HCT116 (cell line): ENCODE measurements at regions not wholly inside any gene's neighbourhood (a gene's known extent, or its start where the extent isn't known, plus 50 kb on each side); places are given as distances from the start of the nearest gene placed in this dataset.

Source experiments
- ATAC-seq: fragments of 200-7000 bp; cut with Tn5 transposase; 2 replicates; pipeline ENCODE4 v1.9.1; 2020; ENCODE audit warnings: mild to moderate bottlenecking, moderate library complexity
- BruUV-seq: library from RNA; stranded (reverse); fragments of 400-500 nt; replicated peaks from 2 replicates; lab custom pipeline; 2021; lab: Mats Ljungman, UMichigan
- CTCF ChIA-PET: fragments of 300-600 bp; sonication (Branson Sonifier 250); formaldehyde crosslinking; loops from one replicate; lab custom pipeline; 2021; ENCODE audit warnings: antibody characterized with exemption; lab: Charles Lee
- POLR2A ChIA-PET: fragments of 300-600, 350-600 bp; sonication (Branson Sonifier 250); formaldehyde crosslinking; loops from one replicate; lab custom pipeline; 2021; ENCODE audit warnings: antibody characterized with exemption; lab: Charles Lee
- RAD21 ChIA-PET, 2 experiments: fragments of 300-600 bp; sonication (Branson Sonifier 250); formaldehyde crosslinking; loops; one replicate each; lab custom pipeline; 2023; ENCODE audit warnings: low total read pairs in 2 of 2; ENCODE audit not compliant: uncharacterized antibody in 2 of 2, unreplicated experiment in 2 of 2, low non-redundant PET in 1 of 2; lab: Charles Lee
- DNase-seq: peaks from one replicate; pipeline ENCODE4 v3.0.0-alpha.2; 2010; ENCODE audit warnings: low read depth, low spot score
- H2AFZ ChIP-seq: fragments of 200-600 bp; shearing (Covaris generic), sonication (generic); 2 replicates; pipeline ENCODE4 v1.6.1; 2017; ENCODE audit warnings: low read depth, mixed run types, mixed read lengths, antibody characterized with exemption, low read length; ENCODE audit not compliant: poor library complexity, severe bottlenecking
- H3K27ac ChIP-seq: 2 replicates; pipeline ENCODE4 v1.5.1; 2012; ENCODE audit warnings: low read depth, low read length
- H3K27me3 ChIP-seq: fragments of 200-600 bp; sonication (generic); 2 replicates; pipeline ENCODE4 v1.6.1; 2016; ENCODE audit warnings: mixed run types, low read length, mixed read lengths; ENCODE audit not compliant: insufficient read depth
- H3K36me3 ChIP-seq, 2 experiments: fragments of 200-500 bp in 1 of 2; fragments of 200-600 bp in 1 of 2; sonication (Bioruptor generic) in 1 of 2; sonication (generic) in 1 of 2; 2 replicates each; pipeline versions ENCODE4 v1.5.1 to v1.6.1; 2014 to 2016; ENCODE audit warnings: low read length in 2 of 2, inconsistent platforms in 1 of 2, mixed read lengths in 1 of 2, mixed run types in 1 of 2; ENCODE audit not compliant: insufficient read depth in 2 of 2, control insufficient read depth in 1 of 2
- H3K4me1 ChIP-seq, 2 experiments: fragments of 200-600 bp in 1 of 2; sonication (generic) in 1 of 2; 2 replicates each; pipeline versions ENCODE4 v1.5.1 to v1.6.1; 2012 to 2017; ENCODE audit warnings: low read length in 2 of 2, inconsistent platforms in 1 of 2, mild to moderate bottlenecking in 1 of 2, mixed read lengths in 1 of 2, mixed run types in 1 of 2, moderate library complexity in 1 of 2; ENCODE audit not compliant: insufficient read depth in 2 of 2, control insufficient read depth in 1 of 2
- H3K4me2 ChIP-seq: fragments of 200-600 bp; sonication (generic); 2 replicates; pipeline ENCODE4 v1.6.1; 2017; ENCODE audit warnings: mixed run types, low read length, mixed read lengths
- H3K4me3 ChIP-seq, 2 experiments: fragments of 200-600 bp in 1 of 2; sonication (generic) in 1 of 2; replicated peaks in 1 of 2; 2 replicates each; pipeline ENCODE4 v1.5.1; 2011 to 2016; ENCODE audit warnings: low read length in 2 of 2, control low read depth in 1 of 2, low read depth in 1 of 2, mild to moderate bottlenecking in 1 of 2, mixed read lengths in 1 of 2, mixed run types in 1 of 2
- H3K79me2 ChIP-seq: fragments of 200-600 bp; sonication (generic); 2 replicates; pipeline ENCODE4 v1.6.1; 2017; ENCODE audit warnings: mild to moderate bottlenecking, mixed run types, low read length, moderate library complexity, mixed read lengths; ENCODE audit not compliant: insufficient read depth
- H3K9ac ChIP-seq: fragments of 200-600 bp; sonication (generic); 2 replicates; pipeline ENCODE4 v1.6.1; 2016; ENCODE audit warnings: low read length, mixed read lengths
- H3K9me2 ChIP-seq: fragments of 200-600 bp; sonication (generic), shearing (Covaris generic); 2 replicates; pipeline ENCODE4 v1.6.1; 2017; ENCODE audit warnings: mixed run types, mild to moderate bottlenecking, moderate library complexity; ENCODE audit not compliant: insufficient read depth
- H3K9me3 ChIP-seq, 2 experiments: fragments of 200-500 bp in 1 of 2; fragments of 200-600 bp in 1 of 2; sonication (Bioruptor generic) in 1 of 2; sonication (generic) in 1 of 2; 2 replicates each; pipeline ENCODE4 v1.6.1; 2014 to 2017; ENCODE audit warnings: low read length in 2 of 2, mixed read lengths in 2 of 2, inconsistent platforms in 1 of 2, low read depth in 1 of 2, mild to moderate bottlenecking in 1 of 2, mixed run types in 1 of 2, moderate library complexity in 1 of 2; ENCODE audit not compliant: control insufficient read depth in 1 of 2, insufficient read depth in 1 of 2
- H4K20me1 ChIP-seq: fragments of 200-600 bp; sonication (generic), shearing (Covaris generic); 2 replicates; pipeline ENCODE4 v1.6.1; 2017; ENCODE audit warnings: mixed run types, mild to moderate bottlenecking, moderate library complexity; ENCODE audit not compliant: insufficient read depth
- CBX3 ChIP-seq: IDR thresholded peaks from 2 replicates; pipeline ENCODE4 v1.6.1; 2012; ENCODE audit warnings: low read depth
- CEBPB ChIP-seq: IDR thresholded peaks from 2 replicates; pipeline ENCODE4 v1.6.1; 2012; ENCODE audit warnings: low read depth
- CTCF ChIP-seq, 3 experiments: fragments of 200-600 bp in 1 of 3; sonication (generic) in 1 of 3; IDR thresholded peaks in 2 of 3; conservative IDR thresholded peaks in 1 of 3; 2 replicates each; pipeline ENCODE4 v1.5.1; 2012 to 2017; ENCODE audit warnings: low read depth in 2 of 3, low read length in 2 of 3, antibody characterized with exemption in 1 of 3, borderline replicate concordance in 1 of 3, control low read depth in 1 of 3, mild to moderate bottlenecking in 1 of 3, mixed read lengths in 1 of 3, mixed run types in 1 of 3, moderate library complexity in 1 of 3; ENCODE audit not compliant: insufficient read depth in 1 of 3
- EGR1 ChIP-seq: IDR thresholded peaks from 2 replicates; pipeline ENCODE4 v1.6.1; 2012; ENCODE audit warnings: low read depth
- ELF1 ChIP-seq: IDR thresholded peaks from 2 replicates; pipeline ENCODE4 v1.6.1; 2012; ENCODE audit warnings: low read depth, borderline replicate concordance
- EZH2 ChIP-seq: fragments of 200-600 bp; sonication (generic); IDR thresholded peaks from 2 replicates; pipeline ENCODE4 v1.6.1; 2017; ENCODE audit warnings: antibody characterized with exemption, mixed run types
- EZH2phosphoT487 ChIP-seq: fragments of 200-600 bp; IDR thresholded peaks from 2 replicates; pipeline ENCODE4 v1.6.1; 2018; ENCODE audit warnings: antibody characterized with exemption, borderline replicate concordance
- JUND ChIP-seq: IDR thresholded peaks from 2 replicates; pipeline ENCODE4 v1.6.1; 2012
- POLR2AphosphoS5 ChIP-seq: IDR thresholded peaks from 2 replicates; pipeline ENCODE4 v1.6.1; 2011; ENCODE audit warnings: mild to moderate bottlenecking, low read depth, low read length, moderate library complexity
- RAD21 ChIP-seq: IDR thresholded peaks from 2 replicates; pipeline ENCODE4 v1.6.1; 2012; ENCODE audit warnings: low read depth, mild to moderate bottlenecking
- REST ChIP-seq: IDR thresholded peaks from 2 replicates; pipeline ENCODE4 v1.6.1; 2012; ENCODE audit warnings: low read depth
- SP1 ChIP-seq: IDR thresholded peaks from 2 replicates; pipeline ENCODE4 v1.6.1; 2012; ENCODE audit warnings: low read depth
- YY1 ChIP-seq: IDR thresholded peaks from 2 replicates; pipeline ENCODE4 v1.6.1; 2011; ENCODE audit warnings: low read length, low read depth, moderate library complexity, mild to moderate bottlenecking; ENCODE audit not compliant: insufficient replicate concordance; ENCODE audit errors: extremely low read depth
- ZBTB33 ChIP-seq: IDR thresholded peaks from 2 replicates; pipeline ENCODE4 v1.6.1; 2011; ENCODE audit warnings: mild to moderate bottlenecking, low read length, moderate library complexity; ENCODE audit not compliant: insufficient replicate concordance; ENCODE audit errors: extremely low read depth
- ZFX ChIP-seq: fragments of 450-650 bp; IDR thresholded peaks from 2 replicates; pipeline ENCODE4 v1.6.1; 2017
- intact Hi-C: fragments of 100-400 bp; cut with micrococcal nuclease; formaldehyde crosslinking; loops from 2 replicates; pipeline ENCODE4 v1.10.0; 2022

GRCh38 chr7:47638679-47639315 is 56.9 kb upstream of the TNS3 start:
- Histone ChIP-seq H3K9me2 (no peaks in the 10 kb centered on the region), H2AFZ (no peak overlapping the region), H3K27ac (no peak overlapping the region), H3K4me2 (no peak overlapping the region), H3K9me3 (no peaks in the 10 kb centered on the region), H4K20me1 (no peaks in the 10 kb centered on the region), H3K79me2 (no peaks in the 10 kb centered on the region), H3K27me3 (no peaks in the 10 kb centered on the region), H3K36me3 (no peaks in the 10 kb centered on the region), H3K9ac (no peak overlapping the region), H3K4me3 (no peak overlapping the region), H3K4me1 (peaks cover 7 to 9% of the 10 kb centered on the region in 2 experiments; a peak in 3 of 4 replicates)
- ChIA-PET RAD21 (no interaction called here), POLR2A (no interaction called here), CTCF (no interaction called here)
- no TSS peak for BruUV-seq
- ATAC-seq = no peak
- intact Hi-C loops = no loop called here
- TF ChIP-seq POLR2AphosphoS5 (no peak), CTCF (IDR thresholded peaks at IDR 0.05 in 2 of 3, conservative IDR thresholded peaks at IDR 0.05 in 1 of 3; ENCODE audit: borderline replicate concordance in 1 of 3, insufficient read depth in 1 of 3, low read depth in 2 of 3, low read length in 2 of 3) (no peak), YY1 (no peak), CEBPB (no peak), CBX3 (no peak), ELF1 (no peak), EGR1 (no peak), ZBTB33 (no peak), SP1 (no peak), EZH2 (no peak), ZFX (no peak), REST (no peak), EZH2phosphoT487 (no peak), RAD21 (no peak), JUND (no peak)
- no peak for DNase-seq
